Mesothelial cell of epicardium (in vitro differentiated cells): ENCODE measurements at regions not wholly inside any gene's neighbourhood (a gene's known extent, or its start where the extent isn't known, plus 50 kb on each side); places are given as distances from the start of the nearest gene placed in this dataset.

ENCODE experiments used
- DNase-seq, 2 experiments: peaks; one replicate each; pipeline ENCODE4 v3.0.0; 2021; ENCODE audit warnings: low spot score in 2 of 2; ENCODE audit not compliant: unreplicated experiment in 2 of 2
- H3K27ac Mint-ChIP-seq: 2 replicates; pipeline ENCODE4 v1.8.0; 2021; ENCODE audit warnings: mixed read lengths
- H3K27me3 Mint-ChIP-seq: 2 replicates; pipeline ENCODE4 v1.8.0; 2021; ENCODE audit warnings: low read depth, mixed read lengths
- H3K36me3 Mint-ChIP-seq: 2 replicates; pipeline ENCODE4 v1.8.0; 2021; ENCODE audit warnings: mixed read lengths
- H3K4me1 Mint-ChIP-seq: 2 replicates; pipeline ENCODE4 v1.8.0; 2021; ENCODE audit warnings: mixed read lengths
- H3K4me3 Mint-ChIP-seq: 2 replicates; pipeline ENCODE4 v1.8.0; 2021; ENCODE audit warnings: mild to moderate bottlenecking, moderate library complexity, mixed read lengths
- H3K9me3 Mint-ChIP-seq: 2 replicates; pipeline ENCODE4 v1.8.0; 2021; ENCODE audit warnings: mixed read lengths
- CTCF ChIP-seq: fragments of 200-600 bp; sonication (generic); IDR thresholded peaks from one replicate; pipeline ENCODE4 v1.5.0; 2021; ENCODE audit warnings: antibody characterized with exemption; ENCODE audit not compliant: unreplicated experiment

- Mint-ChIP-seq H3K4me1 (no peaks in the 10 kb centered on the region), H3K4me3 (no peak overlapping the region), H3K9me3 (peaks cover 43% of the 10 kb centered on the region), H3K27me3 (no peaks in the 10 kb centered on the region), H3K27ac (no peak overlapping the region), H3K36me3 (peaks cover 13% of the 10 kb centered on the region)
- no peak for TF ChIP-seq CTCF
- DNase-seq, result no peak
Measured at GRCh38 chr3:189554868-189555557, 76.2 kb upstream of the TP63 start.

GRCh38 chr3:189555558-189555881, 75.7 kb upstream of the TP63 start:
- Mint-ChIP-seq H3K27me3 (no peaks in the 10 kb centered on the region), H3K4me1 (no peaks in the 10 kb centered on the region), H3K4me3 (no peak overlapping the region), H3K36me3 (peaks cover 9% of the 10 kb centered on the region), H3K9me3 (peaks cover 38% of the 10 kb centered on the region), H3K27ac (no peak overlapping the region)
- DNase-seq, result no peak
- TF ChIP-seq CTCF, result no peak

- Mint-ChIP-seq H3K4me3 (no peak overlapping the region), H3K4me1 (no peaks in the 10 kb centered on the region), H3K36me3 (peaks cover 3% of the 10 kb centered on the region), H3K9me3 (peaks cover 22% of the 10 kb centered on the region), H3K27me3 (no peaks in the 10 kb centered on the region), H3K27ac (no peak overlapping the region)
- DNase-seq, result no peak
- no peak for TF ChIP-seq CTCF
Measured at GRCh38 chr3:189557824-189558223, 73.4 kb upstream of the TP63 start.

- no peaks in the 10 kb centered on the region for H3K27me3 Mint-ChIP-seq
- H3K9me3 Mint-ChIP-seq, result peaks cover 22% of the 10 kb centered on the region
- H3K4me3 Mint-ChIP-seq, result no peak overlapping the region
- peaks cover 3% of the 10 kb centered on the region for H3K36me3 Mint-ChIP-seq
- H3K4me1 Mint-ChIP-seq, result peaks cover 1% of the 10 kb centered on the region
- no peak for TF ChIP-seq CTCF
- no peak for DNase-seq
- H3K27ac Mint-ChIP-seq, result no peak overlapping the region
Measured at GRCh38 chr3:189561256-189561655, 69.9 kb upstream of the TP63 start.

GRCh38 chr3:189563853-189564563, 67.2 kb upstream of the TP63 start:
- TF ChIP-seq CTCF, result no peak
- Mint-ChIP-seq H3K9me3 (no peaks in the 10 kb centered on the region), H3K27ac (no peak overlapping the region), H3K4me3 (no peak overlapping the region), H3K27me3 (no peaks in the 10 kb centered on the region), H3K36me3 (no peaks in the 10 kb centered on the region), H3K4me1 (peaks cover 1% of the 10 kb centered on the region)
- DNase-seq, result no peak
